CD4-positive, alpha-beta memory T cell (primary cell): ENCODE measurements at regions not wholly inside any gene's neighbourhood (a gene's known extent, or its start where the extent isn't known, plus 50 kb on each side); places are given as distances from the start of the nearest gene placed in this dataset.
A peak's percentile ranks its signal among the peaks of the same experiment; 100 is the strongest.

Experiments used
- CTCF ChIA-PET: fragments of 350-600 bp; sonication (Branson Sonifier 250); formaldehyde crosslinking; loops from one replicate; lab custom pipeline; 2021; ENCODE audit warnings: inconsistent platforms; ENCODE audit not compliant: partially characterized antibody; lab: Charles Lee
- POLR2A ChIA-PET: fragments of 350-600 bp; sonication (Branson Sonifier 250); formaldehyde crosslinking; loops from one replicate; lab custom pipeline; 2021; ENCODE audit not compliant: partially characterized antibody; lab: Charles Lee
- DNase-seq, 5 donors: peaks; one replicate each; pipeline versions ENCODE4 v3.0.0 to v3.0.0-alpha.2; 2020 to 2022; ENCODE audit warnings: mixed read lengths in 1 of 5
- H3K27ac ChIP-seq: one replicate; pipeline ENCODE4 v1.7.0; 2013; ENCODE audit warnings: low read depth, low read length
- H3K27me3 ChIP-seq: 2 replicates; pipeline ENCODE4 v1.7.0; 2013; ENCODE audit warnings: mild to moderate bottlenecking, low read length, moderate library complexity; ENCODE audit not compliant: insufficient read depth
- H3K36me3 ChIP-seq: 2 replicates; pipeline ENCODE4 v1.7.0; 2013; ENCODE audit warnings: mild to moderate bottlenecking, low read length, moderate library complexity; ENCODE audit not compliant: insufficient read depth
- H3K4me1 ChIP-seq: 2 replicates; pipeline ENCODE4 v1.7.0; 2013; ENCODE audit warnings: mild to moderate bottlenecking, low read length, moderate library complexity; ENCODE audit not compliant: insufficient read depth
- H3K4me3 ChIP-seq, 2 donors: one replicate each; pipeline ENCODE4 v1.7.0; 2013; ENCODE audit warnings: low read length in 2 of 2, mild to moderate bottlenecking in 1 of 2
- H3K9me3 ChIP-seq, 2 donors: one replicate each; pipeline ENCODE4 v1.7.0; 2013; ENCODE audit warnings: low read length in 2 of 2, control low read depth in 1 of 2; ENCODE audit not compliant: control insufficient read depth in 1 of 2
- H3K27ac Mint-ChIP-seq, 7 donors: one replicate each; pipeline ENCODE4 v1.8.0; 2020 to 2021; ENCODE audit warnings: mixed read lengths in 7 of 7, mild to moderate bottlenecking in 6 of 7, inconsistent platforms in 3 of 7, moderate library complexity in 3 of 7
- H3K27me3 Mint-ChIP-seq, 2 donors: one replicate each; pipeline ENCODE4 v1.8.0; 2020 to 2021; ENCODE audit warnings: mixed read lengths in 2 of 2
- H3K36me3 Mint-ChIP-seq, 2 donors: one replicate each; pipeline ENCODE4 v1.8.0; 2020 to 2021; ENCODE audit warnings: mixed read lengths in 2 of 2, inconsistent platforms in 1 of 2, mild to moderate bottlenecking in 1 of 2
- H3K4me1 Mint-ChIP-seq, 4 donors: one replicate each; pipeline ENCODE4 v1.8.0; 2020 to 2021; ENCODE audit warnings: mixed read lengths in 4 of 4, mild to moderate bottlenecking in 1 of 4
- H3K4me3 Mint-ChIP-seq, 8 donors: one replicate each; pipeline ENCODE4 v1.8.0; 2020 to 2021; ENCODE audit warnings: mixed read lengths in 8 of 8, mild to moderate bottlenecking in 7 of 8, moderate library complexity in 6 of 8, inconsistent platforms in 3 of 8
- H3K9me3 Mint-ChIP-seq, 8 donors: one replicate each; pipeline ENCODE4 v1.8.0; 2020 to 2021; ENCODE audit warnings: mixed read lengths in 8 of 8, mild to moderate bottlenecking in 5 of 8, inconsistent platforms in 3 of 8, moderate library complexity in 1 of 8
- intact Hi-C: fragments of 100-400 bp; cut with micrococcal nuclease; formaldehyde crosslinking; loops from one replicate; pipeline ENCODE4 v1.15.1; 2023

GRCh38 chr13:24075137-24075975, 85.2 kb upstream of the SPATA13 start:
- peaks cover 0 to 3% (median 0%) of the 10 kb centered on the region in 8 donors for H3K9me3 Mint-ChIP-seq
- H3K27ac ChIP-seq = no peak overlapping the region
- peaks cover 0 to 1% (median 0%) of the 10 kb centered on the region in 4 donors for H3K4me1 Mint-ChIP-seq
- H3K27ac Mint-ChIP-seq = no peak overlapping the region
- H3K27me3 ChIP-seq = no peaks in the 10 kb centered on the region
- no peak for DNase-seq
- intact Hi-C loops = no loop called here
- no peaks in the 10 kb centered on the region for H3K4me1 ChIP-seq
- ChIA-PET CTCF (no interaction called here), POLR2A (interaction anchor here (0.5 kb wide), 1 partner anchor 214 kb away, joined by 3 read pairs; no protein-coding TSS in a partner anchor)
- H3K36me3 ChIP-seq = no peaks in the 10 kb centered on the region
- no peak overlapping the region for H3K4me3 Mint-ChIP-seq
- H3K4me3 ChIP-seq = no peak overlapping the region
- H3K27me3 Mint-ChIP-seq = peaks cover 6 to 9% of the 10 kb centered on the region in 2 donors
- no peaks in the 10 kb centered on the region for H3K36me3 Mint-ChIP-seq
- no peaks in the 10 kb centered on the region for H3K9me3 ChIP-seq

DNA sequence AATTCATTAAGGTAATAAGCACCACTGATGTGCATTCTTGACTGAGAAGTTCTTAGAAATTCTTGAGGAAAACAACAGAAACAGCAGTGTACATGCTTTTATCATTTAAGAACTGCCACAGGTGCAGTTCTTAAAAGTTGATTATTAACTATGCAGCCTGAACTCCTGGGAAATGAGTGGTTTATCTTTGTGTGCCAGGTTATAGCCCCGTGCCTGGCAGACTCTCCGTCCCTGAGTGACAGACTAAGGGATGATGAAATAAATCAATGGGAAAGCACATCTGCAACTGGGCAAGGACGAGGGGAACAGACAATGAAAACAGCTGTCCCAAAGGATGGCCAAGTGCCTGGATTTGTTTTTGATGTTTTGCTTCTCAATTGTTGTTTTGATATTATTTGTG, 84.4 kb upstream of the SPATA13 start:
- Mint-ChIP-seq H3K27me3 (peaks cover 6 to 7% of the 10 kb centered on the region in 2 donors), H3K36me3 (no peaks in the 10 kb centered on the region), H3K9me3 (peaks cover 0 to 3% (median 0%) of the 10 kb centered on the region in 8 donors), H3K4me1 (peaks cover 0 to 1% (median 0%) of the 10 kb centered on the region in 4 donors), H3K27ac (no peak overlapping the region), H3K4me3 (no peak overlapping the region)
- CTCF ChIA-PET = no interaction called here
- H3K36me3 ChIP-seq = no peaks in the 10 kb centered on the region
- no peak overlapping the region for H3K27ac ChIP-seq
- DNase-seq = no peak
- intact Hi-C loops = no loop called here
- POLR2A ChIA-PET = no interaction called here
- no peaks in the 10 kb centered on the region for H3K27me3 ChIP-seq
- no peaks in the 10 kb centered on the region for H3K4me1 ChIP-seq
- no peaks in the 10 kb centered on the region for H3K9me3 ChIP-seq
- no peak overlapping the region for H3K4me3 ChIP-seq

DNA sequence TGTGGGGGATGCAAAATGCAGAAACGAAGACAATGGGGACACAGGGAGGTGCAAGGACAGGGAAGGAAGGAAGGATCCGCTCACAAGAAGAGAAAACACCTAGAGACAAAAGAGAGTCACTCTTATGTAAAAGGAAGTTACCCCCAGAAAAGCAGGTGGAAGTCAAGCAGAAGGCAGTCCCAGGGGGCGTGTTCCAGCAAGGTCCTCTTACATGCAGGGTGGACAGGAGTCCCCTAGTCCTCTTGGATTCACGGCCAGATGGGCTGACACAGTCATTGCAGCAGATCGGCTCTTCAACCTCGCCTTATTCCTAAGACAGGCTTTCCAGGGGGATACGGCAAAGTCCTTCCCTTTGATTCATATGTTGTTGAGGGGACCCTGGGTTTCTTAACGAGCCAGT, 83.9 kb upstream of the SPATA13 start:
- Histone ChIP-seq H3K9me3 (no peaks in the 10 kb centered on the region), H3K27me3 (no peaks in the 10 kb centered on the region), H3K27ac (no peak overlapping the region), H3K4me1 (no peaks in the 10 kb centered on the region), H3K4me3 (no peak overlapping the region), H3K36me3 (no peaks in the 10 kb centered on the region)
- Mint-ChIP-seq H3K4me1 (peaks cover 0 to 1% (median 0%) of the 10 kb centered on the region in 4 donors), H3K4me3 (no peak overlapping the region), H3K36me3 (no peaks in the 10 kb centered on the region), H3K9me3 (peaks cover 0 to 2% (median 0%) of the 10 kb centered on the region in 8 donors), H3K27ac (no peak overlapping the region), H3K27me3 (peaks cover 6% of the 10 kb centered on the region in 2 donors)
- ChIA-PET CTCF (interaction anchor here (0.7 kb wide), 1 partner anchor 102 kb away, joined by 3 read pairs; no protein-coding TSS in a partner anchor), POLR2A (no interaction called here)
- intact Hi-C loops = no loop called here
- no peak for DNase-seq

DNA sequence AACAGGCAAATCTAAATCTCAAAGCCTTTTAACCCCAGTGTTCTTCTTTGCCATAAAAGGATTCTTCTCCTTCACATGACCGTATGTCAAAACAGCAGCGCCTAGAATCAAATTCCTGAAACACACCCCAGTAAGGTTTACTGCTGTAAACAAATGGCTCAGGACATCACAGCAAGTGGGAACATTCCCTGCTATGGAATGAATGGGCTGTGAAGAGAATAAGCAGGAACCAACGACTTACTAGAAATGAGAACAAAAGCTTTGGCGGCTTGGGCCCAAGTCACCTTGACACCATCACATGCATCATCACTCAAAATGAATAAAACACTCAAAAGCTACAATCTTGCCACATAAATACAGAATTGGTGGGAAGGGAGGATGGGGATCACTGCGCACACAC, 80.4 kb upstream of the SPATA13 start:
- Histone ChIP-seq H3K4me1 (no peaks in the 10 kb centered on the region), H3K27me3 (no peaks in the 10 kb centered on the region), H3K36me3 (no peaks in the 10 kb centered on the region), H3K9me3 (no peaks in the 10 kb centered on the region), H3K27ac (no peak overlapping the region), H3K4me3 (no peak overlapping the region)
- intact Hi-C loops = no loop called here
- POLR2A ChIA-PET = no interaction called here
- no peaks in the 10 kb centered on the region for H3K36me3 Mint-ChIP-seq
- peaks cover 3 to 6% of the 10 kb centered on the region in 2 donors for H3K27me3 Mint-ChIP-seq
- CTCF ChIA-PET = interaction anchor here (0.6 kb wide), 1 partner anchor 16 kb away, joined by 3 read pairs; no protein-coding TSS in a partner anchor
- DNase-seq = no peak
- H3K27ac Mint-ChIP-seq = no peak overlapping the region
- peaks cover 0 to 1% (median 0%) of the 10 kb centered on the region in 4 donors for H3K4me1 Mint-ChIP-seq
- H3K9me3 Mint-ChIP-seq = peaks cover 0 to 2% (median 0%) of the 10 kb centered on the region in 8 donors
- no peak overlapping the region for H3K4me3 Mint-ChIP-seq

- Histone ChIP-seq H3K4me1 (no peaks in the 10 kb centered on the region), H3K27ac (no peak overlapping the region), H3K9me3 (no peaks in the 10 kb centered on the region), H3K27me3 (no peaks in the 10 kb centered on the region), H3K36me3 (no peaks in the 10 kb centered on the region), H3K4me3 (no peak overlapping the region)
- intact Hi-C loops = no loop called here
- H3K4me1 Mint-ChIP-seq = peaks cover 0 to 1% (median 0%) of the 10 kb centered on the region in 4 donors
- DNase-seq = no peak
- CTCF ChIA-PET = no interaction called here
- H3K27me3 Mint-ChIP-seq = peaks cover 3 to 8% of the 10 kb centered on the region in 2 donors
- POLR2A ChIA-PET = no interaction called here
- H3K4me3 Mint-ChIP-seq = no peak overlapping the region
- peaks cover 0 to 2% (median 0%) of the 10 kb centered on the region in 8 donors for H3K9me3 Mint-ChIP-seq
- H3K27ac Mint-ChIP-seq = no peak overlapping the region
- no peaks in the 10 kb centered on the region for H3K36me3 Mint-ChIP-seq
These were observed 79.1 kb upstream of the SPATA13 start for GRCh38 chr13:24081387-24081786.

GRCh38 chr13:24083141-24083540, 77.4 kb upstream of the SPATA13 start:
- H3K9me3 Mint-ChIP-seq = peaks cover 0 to 2% (median 0%) of the 10 kb centered on the region in 8 donors
- peaks cover 2 to 4% of the 10 kb centered on the region in 2 donors for H3K27me3 Mint-ChIP-seq
- ChIA-PET POLR2A (no interaction called here), CTCF (interaction anchor here (1.7 kb wide), 1 partner anchor 30 kb away, joined by 5 read pairs; no protein-coding TSS in a partner anchor)
- DNase-seq = no peak
- Histone ChIP-seq H3K9me3 (no peaks in the 10 kb centered on the region), H3K4me1 (no peaks in the 10 kb centered on the region), H3K27me3 (no peaks in the 10 kb centered on the region), H3K4me3 (no peak overlapping the region), H3K27ac (no peak overlapping the region), H3K36me3 (no peaks in the 10 kb centered on the region)
- no peaks in the 10 kb centered on the region for H3K36me3 Mint-ChIP-seq
- no peak overlapping the region for H3K4me3 Mint-ChIP-seq
- H3K27ac Mint-ChIP-seq = peak overlapping the region in 1 of 7 donors; percentile 49
- no peaks in the 10 kb centered on the region for H3K4me1 Mint-ChIP-seq
- intact Hi-C loops = no loop called here

- POLR2A ChIA-PET = no interaction called here
- peaks cover 2 to 4% of the 10 kb centered on the region in 2 donors for H3K27me3 Mint-ChIP-seq
These were observed 76.6 kb upstream of the SPATA13 start for GRCh38 chr13:24083722-24084421.

More at GRCh38 chr13:24083722-24084421, 76.6 kb upstream of the SPATA13 start:
- Histone ChIP-seq H3K36me3 (no peaks in the 10 kb centered on the region), H3K27me3 (no peaks in the 10 kb centered on the region), H3K9me3 (no peaks in the 10 kb centered on the region), H3K4me3 (no peak overlapping the region), H3K4me1 (no peaks in the 10 kb centered on the region), H3K27ac (no peak overlapping the region)
- CTCF ChIA-PET = interaction anchor here (1.7 kb wide), 1 partner anchor 31 kb away, joined by 5 read pairs; no protein-coding TSS in a partner anchor
- peaks cover 0 to under 1% (median 0%) of the 10 kb centered on the region in 8 donors for H3K9me3 Mint-ChIP-seq
- H3K4me1 Mint-ChIP-seq = no peaks in the 10 kb centered on the region
- intact Hi-C loops = no loop called here
- H3K4me3 Mint-ChIP-seq = no peak overlapping the region
- DNase-seq = no peak
- H3K27ac Mint-ChIP-seq = no peak overlapping the region
- H3K36me3 Mint-ChIP-seq = no peaks in the 10 kb centered on the region
